GM23338 (cell line): ENCODE measurements at regions not wholly inside any gene's neighbourhood (a gene's known extent, or its start where the extent isn't known, plus 50 kb on each side); places are given as distances from the start of the nearest gene placed in this dataset.

Source experiments
- ATAC-seq: fragments of 200-7000 bp; cut with Tn5 transposase; 3 replicates; pipeline ENCODE4 v1.9.1; 2020
- DNase-seq: peaks from one replicate; pipeline ENCODE4 v3.0.0-alpha.2; 2015; ENCODE audit warnings: low spot score
- H2AFZ ChIP-seq: fragments of 200-600 bp; sonication (generic); 2 replicates; pipeline ENCODE4 v1.8.0; 2016; ENCODE audit warnings: antibody characterized with exemption, mild to moderate bottlenecking, moderate library complexity
- H3F3A ChIP-seq: fragments of 200-600 bp; sonication (generic); replicated peaks from 2 replicates; pipeline ENCODE4 v1.8.0; 2017; ENCODE audit warnings: antibody characterized with exemption, mixed run types, low read depth
- H3K27ac ChIP-seq: fragments of 200-600 bp; sonication (generic); 2 replicates; pipeline ENCODE4 v1.6.1; 2016; ENCODE audit warnings: low read depth
- H3K27me3 ChIP-seq: fragments of 200-600 bp; sonication (generic); 2 replicates; pipeline ENCODE4 v1.8.0; 2016; ENCODE audit warnings: mild to moderate bottlenecking, mixed run types, moderate library complexity; ENCODE audit not compliant: insufficient read depth
- H3K36me3 ChIP-seq: fragments of 200-600 bp; sonication (generic); 2 replicates; pipeline ENCODE4 v1.8.0; 2016; ENCODE audit warnings: mild to moderate bottlenecking; ENCODE audit not compliant: insufficient read depth
- H3K4me1 ChIP-seq: fragments of 200-600 bp; sonication (generic); 2 replicates; pipeline ENCODE4 v1.8.0; 2016; ENCODE audit warnings: mild to moderate bottlenecking, moderate library complexity; ENCODE audit not compliant: insufficient read depth
- H3K4me2 ChIP-seq: fragments of 200-600 bp; sonication (generic); 2 replicates; pipeline ENCODE4 v1.7.1; 2017; ENCODE audit warnings: mixed run types
- H3K4me3 ChIP-seq: fragments of 200-600 bp; sonication (generic); 2 replicates; pipeline ENCODE4 v1.6.1; 2016; ENCODE audit warnings: mixed run types
- H3K79me2 ChIP-seq: fragments of 200-600 bp; sonication (generic); replicated peaks from 2 replicates; pipeline ENCODE4 v1.8.0; 2017; ENCODE audit warnings: mild to moderate bottlenecking; ENCODE audit not compliant: insufficient read depth
- H3K9me2 ChIP-seq: fragments of 200-600 bp; sonication (generic); 2 replicates; pipeline ENCODE4 v1.8.0; 2017; ENCODE audit not compliant: insufficient read depth
- H4K20me1 ChIP-seq: fragments of 200-600 bp; sonication (generic); replicated peaks from 2 replicates; pipeline ENCODE4 v1.8.0; 2017; ENCODE audit warnings: mild to moderate bottlenecking; ENCODE audit not compliant: insufficient read depth
- H3K27ac Mint-ChIP-seq: 2 replicates; pipeline ENCODE4 v1.8.0; 2020; ENCODE audit warnings: inconsistent platforms, mild to moderate bottlenecking, moderate library complexity, mixed read lengths
- H3K27me3 Mint-ChIP-seq: 3 replicates; pipeline ENCODE4 v1.8.0; 2022; ENCODE audit warnings: low read depth, mild to moderate bottlenecking, moderate library complexity, mixed read lengths, inconsistent platforms; ENCODE audit not compliant: insufficient read depth, poor library complexity
- H3K36me3 Mint-ChIP-seq: 3 replicates; pipeline ENCODE4 v1.8.0; 2021; ENCODE audit warnings: low read depth, mild to moderate bottlenecking, inconsistent platforms, moderate library complexity, mixed read lengths
- H3K4me1 Mint-ChIP-seq: 3 replicates; pipeline ENCODE4 v1.8.0; 2020; ENCODE audit warnings: mild to moderate bottlenecking, inconsistent platforms, mixed read lengths
- H3K4me3 Mint-ChIP-seq: 3 replicates; pipeline ENCODE4 v1.8.0; 2021; ENCODE audit warnings: moderate library complexity, mild to moderate bottlenecking, inconsistent platforms, mixed read lengths
- H3K9me3 Mint-ChIP-seq: 3 replicates; pipeline ENCODE4 v1.8.0; 2020; ENCODE audit warnings: moderate library complexity, mild to moderate bottlenecking, inconsistent platforms, mixed read lengths
- CREB1 ChIP-seq: fragments of 250-450 bp; sonication (Bioruptor Pico); IDR thresholded peaks from 2 replicates; pipeline ENCODE4 v1.5.0; 2020; ENCODE audit warnings: low read depth, mild to moderate bottlenecking, moderate library complexity
- CTCF ChIP-seq, 2 experiments: fragments of 200-600 bp in 1 of 2; sonication (generic) in 1 of 2; conservative IDR thresholded peaks; 2 replicates each; pipeline versions ENCODE4 v1.5.1 to v1.6.1; 2016 to 2017; ENCODE audit warnings: antibody characterized with exemption in 2 of 2, low read depth in 2 of 2, mild to moderate bottlenecking in 2 of 2, moderate library complexity in 1 of 2
- ETS1 ChIP-seq: IDR thresholded peaks from 2 replicates; pipeline ENCODE4 v1.6.1; 2016; ENCODE audit warnings: antibody characterized with exemption
- EZH2 ChIP-seq: fragments of 200-600 bp; sonication (generic); IDR thresholded peaks from one replicate; pipeline ENCODE4 v1.8.0; 2017; ENCODE audit warnings: antibody characterized with exemption, mild to moderate bottlenecking, low read depth; ENCODE audit not compliant: unreplicated experiment
- EZH2phosphoT487 ChIP-seq: fragments of 200-600 bp; sonication (generic); IDR thresholded peaks from one replicate; pipeline ENCODE4 v1.8.1; 2018; ENCODE audit warnings: antibody characterized with exemption; ENCODE audit not compliant: unreplicated experiment
- JUNB ChIP-seq: IDR thresholded peaks from one replicate; pipeline ENCODE4 v1.6.1; 2016; ENCODE audit warnings: antibody characterized with exemption; ENCODE audit not compliant: unreplicated experiment
- NANOG ChIP-seq: IDR thresholded peaks from 2 replicates; pipeline ENCODE4 v1.6.1; 2016; ENCODE audit warnings: antibody characterized with exemption, borderline replicate concordance
- POLR2AphosphoS5 ChIP-seq: IDR thresholded peaks from 2 replicates; pipeline ENCODE4 v1.6.1; 2016; ENCODE audit warnings: antibody characterized with exemption, low read depth
- STAT1 ChIP-seq: IDR thresholded peaks from one replicate; pipeline ENCODE4 v1.6.1; 2016; ENCODE audit warnings: antibody characterized with exemption; ENCODE audit not compliant: unreplicated experiment
- ZNF114 ChIP-seq: fragments of 250-450 bp; sonication (Bioruptor Pico); IDR thresholded peaks from 2 replicates; pipeline ENCODE4 v1.5.0; 2020; ENCODE audit warnings: mild to moderate bottlenecking, moderate library complexity
- ZNF331 ChIP-seq: fragments of 250-450 bp; sonication (Bioruptor Pico); IDR thresholded peaks from 2 replicates; pipeline ENCODE4 v1.5.0; 2020; ENCODE audit warnings: low read depth, mild to moderate bottlenecking, moderate library complexity
- ZNF462 ChIP-seq: fragments of 250-450 bp; sonication (Bioruptor Pico); IDR thresholded peaks from 2 replicates; pipeline ENCODE4 v1.5.0; 2020; ENCODE audit warnings: mild to moderate bottlenecking, moderate library complexity

DNA sequence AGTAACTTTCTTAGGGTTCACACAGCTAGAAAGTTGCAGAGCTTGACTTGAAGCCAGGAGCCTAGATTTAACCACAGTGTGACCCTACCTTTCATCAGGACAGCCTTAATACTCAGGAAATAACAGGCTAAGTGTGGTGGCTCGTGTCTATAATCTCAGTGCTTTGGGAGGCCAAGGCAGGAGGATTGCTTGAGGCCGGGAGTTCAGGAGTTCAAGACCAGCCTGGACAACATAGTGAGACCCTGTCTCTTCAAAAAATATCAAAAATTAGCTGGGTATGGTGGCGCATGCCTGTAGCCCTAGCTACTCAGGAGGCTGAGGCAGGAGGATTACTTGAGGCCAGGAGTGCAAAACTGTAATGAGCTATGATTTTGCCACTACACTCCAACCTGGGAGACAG is 681.1 kb downstream of the MAT2B start:
- DNase-seq = no peak
- no peak overlapping the region for H3K4me2 ChIP-seq
- H3K27ac ChIP-seq = no peak overlapping the region
- ATAC-seq = no peak
- no peaks in the 10 kb centered on the region for H3K36me3 ChIP-seq
- no peaks in the 10 kb centered on the region for H3K27me3 ChIP-seq
- no peak overlapping the region for H2AFZ ChIP-seq
- H3K4me1 ChIP-seq = peaks cover 25% of the 10 kb centered on the region
- H3K36me3 Mint-ChIP-seq = no peaks in the 10 kb centered on the region
- H3K9me3 Mint-ChIP-seq = no peaks in the 10 kb centered on the region
- no peak overlapping the region for H3K4me3 Mint-ChIP-seq
- peaks cover 32% of the 10 kb centered on the region for H3K4me1 Mint-ChIP-seq
- H3K4me3 ChIP-seq = no peak overlapping the region
- no peaks in the 10 kb centered on the region for H3F3A ChIP-seq
- H3K9me2 ChIP-seq = no peaks in the 10 kb centered on the region
- no peaks in the 10 kb centered on the region for H4K20me1 ChIP-seq
- TF ChIP-seq ZNF331 (CRISPR knock-in tag) (no peak), ZNF462 (CRISPR knock-in tag) (no peak), NANOG (no peak), EZH2 (no peak), JUNB (no peak), CTCF (conservative IDR thresholded peaks at IDR 0.05; ENCODE audit: low read depth in 2 of 2) (no peak), ZNF114 (no peak), POLR2AphosphoS5 (no peak), ETS1 (no peak), STAT1 (no peak), EZH2phosphoT487 (no peak), CREB1 (CRISPR knock-in tag) (no peak)
- no peaks in the 10 kb centered on the region for H3K79me2 ChIP-seq
- H3K27ac Mint-ChIP-seq = no peak overlapping the region
- no peaks in the 10 kb centered on the region for H3K27me3 Mint-ChIP-seq
